ENCODE measurements at regions not wholly inside any gene's neighbourhood (a gene's known extent, or its start where the extent isn't known, plus 50 kb on each side); places are given as distances from the start of the nearest gene placed in this dataset.

DNA sequence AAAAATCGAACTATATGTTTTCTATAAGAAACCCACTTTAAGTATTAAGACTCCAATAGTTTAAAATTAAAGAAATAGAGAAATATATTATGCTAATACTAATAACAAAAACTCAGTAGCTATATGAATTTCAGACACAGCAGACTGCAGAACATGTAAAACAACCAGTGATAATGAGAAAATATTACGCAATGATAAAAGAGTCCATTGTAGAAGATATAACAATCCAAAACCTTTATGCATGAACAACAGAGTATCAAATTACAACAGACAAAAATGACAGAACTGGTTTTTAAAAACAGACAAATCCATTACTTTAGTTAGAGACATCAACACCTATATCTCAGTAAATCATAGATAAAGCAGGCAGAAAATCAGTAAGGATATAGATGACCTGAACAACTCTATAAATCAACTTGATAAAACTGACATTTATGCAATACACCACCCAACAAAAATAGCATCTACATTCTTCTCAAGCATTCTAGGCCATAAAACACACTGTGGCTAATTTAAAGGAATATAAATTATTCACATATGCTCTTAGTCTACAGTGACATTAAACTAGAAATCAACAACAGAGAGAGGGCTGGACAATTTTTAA is 669.5 kb upstream of the GHITM start:
- H3K4me3 ChIP-seq (ENCODE audit: control insufficient read depth in 2 of 3, extremely low read depth in 1 of 3, insufficient read depth in 2 of 3, low read depth in 1 of 3, low read length in 3 of 3): no peak overlapping the region
- no peak for FAIRE-seq
- dilution Hi-C loops (cut with MboI; ENCODE audit: extremely low pct_ligation_motif_present, low sequenced_read_pairs): no loop called here

DNA sequence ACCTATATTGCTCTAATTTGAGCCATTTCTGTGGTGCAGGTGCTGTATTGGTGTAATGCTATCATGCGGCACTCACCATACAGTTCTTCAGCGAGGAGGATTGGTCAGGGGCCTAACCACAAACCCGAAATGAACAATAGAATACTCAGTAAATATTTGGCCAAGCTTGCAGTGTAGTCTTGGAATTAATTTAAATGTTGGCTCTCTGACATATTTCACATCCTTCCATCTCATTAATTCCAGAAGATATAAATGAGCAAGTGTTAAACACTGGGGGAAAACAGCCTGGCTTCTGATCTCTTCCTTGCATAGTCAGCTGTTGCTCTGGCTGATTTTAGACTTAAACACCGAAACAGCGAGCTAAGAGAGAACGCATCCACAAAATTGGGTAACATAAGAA is 663.1 kb upstream of the GHITM start:
- no peak for TF ChIP-seq EZH2 (IDR thresholded peaks at IDR 0.05; ENCODE audit: low read length)
- TF ChIP-seq CTCF (optimal IDR thresholded peaks at IDR 0.05 in 1 of 3, IDR thresholded peaks at IDR 0.05 in 1 of 3, conservative IDR thresholded peaks at IDR 0.05 in 1 of 3; ENCODE audit: extremely low read depth in 1 of 3, insufficient read depth in 2 of 3, low read length in 3 of 3): no peak
- H3K79me2 ChIP-seq (ENCODE audit: control insufficient read depth, insufficient read depth, low read length): no peaks in the 10 kb centered on the region
- dilution Hi-C loops (cut with MboI; ENCODE audit: extremely low pct_ligation_motif_present, low sequenced_read_pairs): no loop called here
- H3K9me1 ChIP-seq (ENCODE audit: control insufficient read depth, extremely low read depth, insufficient read depth, low read length): no peaks in the 10 kb centered on the region
- no peaks in the 10 kb centered on the region for H3K9me3 ChIP-seq (ENCODE audit: control insufficient read depth, low read depth, low read length)
- no peak overlapping the region for H3K4me3 ChIP-seq (ENCODE audit: control insufficient read depth in 2 of 3, extremely low read depth in 1 of 3, insufficient read depth in 2 of 3, low read depth in 1 of 3, low read length in 3 of 3)
- H3K27ac ChIP-seq (ENCODE audit: control insufficient read depth, insufficient read depth, low read length): no peak overlapping the region
- H3K36me3 ChIP-seq (ENCODE audit: control insufficient read depth in 2 of 2, extremely low read depth in 1 of 2, insufficient read depth in 2 of 2, low read length in 2 of 2): no peaks in the 10 kb centered on the region
- FAIRE-seq: no peak
- H3K4me1 ChIP-seq (ENCODE audit: control insufficient read depth, extremely low read depth, insufficient read depth, low read length): no peaks in the 10 kb centered on the region
- H3K4me2 ChIP-seq (ENCODE audit: control insufficient read depth, extremely low read depth, insufficient read depth, low read depth, low read length): no peak overlapping the region
- H4K20me1 ChIP-seq (ENCODE audit: control insufficient read depth, extremely low read depth, insufficient read depth, low read length): no peaks in the 10 kb centered on the region
- no peak overlapping the region for H3K9ac ChIP-seq (ENCODE audit: control insufficient read depth, extremely low read depth, insufficient read depth, low read length)
- H3K27me3 ChIP-seq (ENCODE audit: control insufficient read depth, extremely low read depth, insufficient read depth, low read length): no peaks in the 10 kb centered on the region
- DNase-seq (ENCODE audit: low read depth, low spot score): no peak
- H2AFZ ChIP-seq (ENCODE audit: control insufficient read depth, low read length): no peak overlapping the region

More for the DNA sequence above, 669.5 kb upstream of the GHITM start:
- Histone ChIP-seq H3K79me2 (ENCODE audit: control insufficient read depth, insufficient read depth, low read length) (no peaks in the 10 kb centered on the region), H3K4me1 (ENCODE audit: control insufficient read depth, extremely low read depth, insufficient read depth, low read length) (no peaks in the 10 kb centered on the region), H3K4me2 (ENCODE audit: control insufficient read depth, extremely low read depth, insufficient read depth, low read depth, low read length) (no peak overlapping the region), H4K20me1 (ENCODE audit: control insufficient read depth, extremely low read depth, insufficient read depth, low read length) (no peaks in the 10 kb centered on the region), H2AFZ (ENCODE audit: control insufficient read depth, low read length) (no peak overlapping the region), H3K27ac (ENCODE audit: control insufficient read depth, insufficient read depth, low read length) (no peak overlapping the region), H3K9me3 (ENCODE audit: control insufficient read depth, low read depth, low read length) (no peaks in the 10 kb centered on the region), H3K36me3 (ENCODE audit: control insufficient read depth in 2 of 2, extremely low read depth in 1 of 2, insufficient read depth in 2 of 2, low read length in 2 of 2) (no peaks in the 10 kb centered on the region), H3K9ac (ENCODE audit: control insufficient read depth, extremely low read depth, insufficient read depth, low read length) (no peak overlapping the region), H3K9me1 (ENCODE audit: control insufficient read depth, extremely low read depth, insufficient read depth, low read length) (no peaks in the 10 kb centered on the region), H3K27me3 (ENCODE audit: control insufficient read depth, extremely low read depth, insufficient read depth, low read length) (no peaks in the 10 kb centered on the region)
- TF ChIP-seq EZH2 (IDR thresholded peaks at IDR 0.05; ENCODE audit: low read length): no peak
- no peak for DNase-seq (ENCODE audit: low read depth, low spot score)

- Histone ChIP-seq H3K79me2 (ENCODE audit: control insufficient read depth, insufficient read depth, low read length) (no peaks in the 10 kb centered on the region), H3K9ac (ENCODE audit: control insufficient read depth, extremely low read depth, insufficient read depth, low read length) (no peak overlapping the region), H3K9me3 (ENCODE audit: control insufficient read depth, low read depth, low read length) (no peaks in the 10 kb centered on the region), H3K27me3 (ENCODE audit: control insufficient read depth, extremely low read depth, insufficient read depth, low read length) (no peaks in the 10 kb centered on the region), H3K4me1 (ENCODE audit: control insufficient read depth, extremely low read depth, insufficient read depth, low read length) (no peaks in the 10 kb centered on the region), H3K36me3 (ENCODE audit: control insufficient read depth in 2 of 2, extremely low read depth in 1 of 2, insufficient read depth in 2 of 2, low read length in 2 of 2) (no peaks in the 10 kb centered on the region), H4K20me1 (ENCODE audit: control insufficient read depth, extremely low read depth, insufficient read depth, low read length) (no peaks in the 10 kb centered on the region), H2AFZ (ENCODE audit: control insufficient read depth, low read length) (no peak overlapping the region), H3K4me3 (ENCODE audit: control insufficient read depth in 2 of 3, extremely low read depth in 1 of 3, insufficient read depth in 2 of 3, low read depth in 1 of 3, low read length in 3 of 3) (no peak overlapping the region), H3K4me2 (ENCODE audit: control insufficient read depth, extremely low read depth, insufficient read depth, low read depth, low read length) (no peak overlapping the region), H3K9me1 (ENCODE audit: control insufficient read depth, extremely low read depth, insufficient read depth, low read length) (no peaks in the 10 kb centered on the region), H3K27ac (ENCODE audit: control insufficient read depth, insufficient read depth, low read length) (no peak overlapping the region)
- DNase-seq (ENCODE audit: low read depth, low spot score) (no peak), FAIRE-seq (no peak)
- TF ChIP-seq EZH2 (IDR thresholded peaks at IDR 0.05; ENCODE audit: low read length): no peak
- no peak for TF ChIP-seq CTCF (optimal IDR thresholded peaks at IDR 0.05 in 1 of 3, IDR thresholded peaks at IDR 0.05 in 1 of 3, conservative IDR thresholded peaks at IDR 0.05 in 1 of 3; ENCODE audit: extremely low read depth in 1 of 3, insufficient read depth in 2 of 3, low read length in 3 of 3)
- dilution Hi-C loops (cut with MboI; ENCODE audit: extremely low pct_ligation_motif_present, low sequenced_read_pairs): no loop called here
These were observed 650.1 kb upstream of the GHITM start for GRCh38 chr10:83489161-83489560.

Measured in keratinocyte (primary cell).